GM18517 (cell line): ENCODE measurements at regions not wholly inside any gene's neighbourhood (a gene's known extent, or its start where the extent isn't known, plus 50 kb on each side); places are given as distances from the start of the nearest gene placed in this dataset.
"Not testable (repeated sequence)": the region's sequence is repeated elsewhere in the genome, so short reads cannot be mapped to it uniquely, and the experiment has no call there.

Experiments
- ATAC-seq: cut with Tn5 transposase; IDR thresholded peaks from one replicate; pipeline ENCODE4 v1.9.1; 2021; ENCODE audit warnings: mild to moderate bottlenecking, moderate library complexity; ENCODE audit not compliant: unreplicated experiment

- no peak for ATAC-seq
These were observed 127.2 kb upstream of the IER5L start for GRCh38 chr9:129305246-129305645.

- no peak for ATAC-seq
These were observed 123.9 kb upstream of the IER5L start for GRCh38 chr9:129301941-129302340.

- not testable (repeated sequence) for ATAC-seq
These were observed 118.1 kb upstream of the IER5L start for GRCh38 chr9:129296195-129296594.

DNA sequence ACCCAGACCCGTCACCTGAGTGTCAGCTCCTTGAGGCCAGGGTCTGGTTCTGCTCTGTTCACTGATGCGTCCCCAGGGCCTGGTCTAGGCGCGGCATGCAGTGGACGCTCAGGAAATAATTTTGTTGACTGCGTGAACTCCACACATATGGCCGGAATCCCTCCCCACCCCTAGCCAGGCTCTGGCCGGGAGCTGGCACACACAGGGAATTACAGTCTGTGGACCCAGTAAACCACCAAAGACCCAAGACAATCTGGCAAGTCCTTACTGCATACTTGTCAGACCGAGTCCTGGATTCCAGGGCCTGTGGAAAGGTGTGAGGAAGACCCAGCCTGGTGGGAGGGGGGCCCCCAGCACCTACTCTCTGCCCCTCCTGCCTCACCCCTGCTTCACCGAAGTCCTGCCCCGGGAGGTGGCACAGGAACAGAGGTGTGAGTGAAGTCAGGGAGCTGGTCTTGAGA is 113.0 kb upstream of the IER5L start:
- ATAC-seq = no peak

- ATAC-seq = no peak
These were observed 112.5 kb upstream of the IER5L start for GRCh38 chr9:129290606-129291005.

- ATAC-seq = no peak
These were observed 111.8 kb upstream of the IER5L start for GRCh38 chr9:129289883-129290282.

DNA sequence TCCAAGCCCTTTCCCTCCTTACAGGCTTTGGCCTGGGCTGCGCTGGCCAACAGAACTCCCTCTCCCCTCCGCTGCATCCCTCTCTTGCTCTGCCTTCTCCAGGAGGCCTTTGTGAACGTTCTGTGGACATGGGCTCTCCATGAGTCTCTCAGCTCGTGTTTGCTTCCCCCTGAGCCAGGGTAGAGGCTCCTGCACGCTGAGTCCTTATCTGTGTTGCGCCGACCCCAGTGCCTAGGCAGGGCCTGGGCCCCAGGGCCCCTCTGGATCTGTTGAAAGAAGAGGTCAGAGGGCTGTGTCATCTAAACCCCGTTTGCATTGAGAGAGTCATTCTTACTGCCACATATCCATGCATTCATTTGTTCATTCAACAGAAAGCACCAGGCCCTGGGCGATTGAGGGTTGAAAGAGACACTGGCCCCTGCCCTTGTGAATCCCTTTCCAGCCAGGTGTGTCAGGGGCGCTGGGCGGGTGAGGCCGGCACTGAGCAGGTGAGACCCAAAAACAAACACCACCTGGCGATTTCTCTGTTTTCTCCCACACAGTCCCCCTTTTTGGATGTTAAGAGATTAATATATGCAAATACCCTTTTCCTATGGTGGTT is 111.2 kb upstream of the IER5L start:
- ATAC-seq = no peak

DNA sequence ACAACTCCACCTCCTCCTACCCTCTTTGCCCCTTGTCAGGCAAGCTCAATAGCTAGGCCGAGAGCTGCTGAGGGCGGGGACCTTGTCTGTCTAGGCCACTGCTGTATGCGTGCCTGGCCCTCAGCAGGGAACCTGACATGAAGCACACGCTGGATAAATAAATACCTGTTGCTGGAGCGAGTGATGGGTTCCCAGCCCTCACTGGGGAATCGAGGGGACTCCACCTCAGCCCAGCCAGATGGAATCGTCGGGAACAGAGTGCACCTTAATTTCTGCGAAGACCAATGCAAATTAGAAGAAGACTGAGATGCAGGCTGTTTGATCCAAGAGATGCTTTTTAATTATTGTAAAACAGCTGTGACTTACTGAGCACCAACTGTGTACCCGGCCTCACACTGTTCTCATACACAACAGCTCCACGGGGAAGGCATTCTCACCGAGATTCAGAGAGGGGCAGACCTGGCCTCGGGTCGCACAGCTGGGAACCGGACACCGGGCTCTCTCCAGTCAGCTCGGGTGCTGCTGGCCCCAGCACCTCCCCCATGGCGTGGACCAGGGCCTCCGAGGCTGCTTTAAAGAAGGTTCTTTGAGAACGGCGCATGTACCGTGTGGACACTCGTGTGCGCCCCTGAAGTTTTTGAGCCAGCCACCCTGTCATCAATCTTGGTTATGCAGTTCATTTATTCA is 109.7 kb upstream of the IER5L start:
- no peak for ATAC-seq

GRCh38 chr9:129285979-129286772 is 108.1 kb upstream of the IER5L start:
- no peak for ATAC-seq

- no peak for ATAC-seq
These were observed 107.3 kb upstream of the IER5L start for GRCh38 chr9:129285382-129285781.

DNA sequence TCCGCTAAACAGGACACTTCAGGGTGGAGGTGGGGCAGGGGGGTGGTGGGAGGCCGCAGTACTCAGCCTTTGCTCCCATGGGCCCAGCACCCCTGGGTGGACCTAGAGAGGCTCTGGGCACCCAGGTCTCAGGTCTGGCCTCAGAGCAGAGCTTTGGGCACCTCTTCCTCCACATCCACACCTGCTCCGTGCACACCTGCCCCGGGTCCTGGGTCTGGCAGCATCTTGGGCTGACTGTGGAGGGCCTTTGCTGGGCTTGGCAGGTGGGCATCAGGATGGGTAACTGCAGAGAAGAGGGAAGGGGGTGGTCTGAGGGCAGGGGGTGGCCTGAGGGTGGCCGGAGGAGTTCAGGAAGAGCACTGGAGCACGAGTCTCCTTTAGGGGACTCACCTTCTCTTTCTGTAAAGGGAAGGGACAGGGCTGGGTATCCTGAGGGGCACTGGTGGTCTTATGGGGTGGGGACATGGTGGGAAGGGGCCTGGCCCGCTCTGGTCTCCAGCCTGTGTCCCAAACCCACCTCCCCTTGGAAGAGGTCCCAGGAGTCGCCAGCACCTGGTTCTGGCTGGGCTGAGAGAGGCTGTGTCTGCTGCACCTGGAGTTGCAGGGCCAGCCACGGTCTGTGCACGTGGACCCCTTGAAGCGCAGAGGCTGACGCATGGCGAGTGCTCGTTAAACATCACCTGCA is 106.7 kb upstream of the IER5L start:
- ATAC-seq = no peak

DNA sequence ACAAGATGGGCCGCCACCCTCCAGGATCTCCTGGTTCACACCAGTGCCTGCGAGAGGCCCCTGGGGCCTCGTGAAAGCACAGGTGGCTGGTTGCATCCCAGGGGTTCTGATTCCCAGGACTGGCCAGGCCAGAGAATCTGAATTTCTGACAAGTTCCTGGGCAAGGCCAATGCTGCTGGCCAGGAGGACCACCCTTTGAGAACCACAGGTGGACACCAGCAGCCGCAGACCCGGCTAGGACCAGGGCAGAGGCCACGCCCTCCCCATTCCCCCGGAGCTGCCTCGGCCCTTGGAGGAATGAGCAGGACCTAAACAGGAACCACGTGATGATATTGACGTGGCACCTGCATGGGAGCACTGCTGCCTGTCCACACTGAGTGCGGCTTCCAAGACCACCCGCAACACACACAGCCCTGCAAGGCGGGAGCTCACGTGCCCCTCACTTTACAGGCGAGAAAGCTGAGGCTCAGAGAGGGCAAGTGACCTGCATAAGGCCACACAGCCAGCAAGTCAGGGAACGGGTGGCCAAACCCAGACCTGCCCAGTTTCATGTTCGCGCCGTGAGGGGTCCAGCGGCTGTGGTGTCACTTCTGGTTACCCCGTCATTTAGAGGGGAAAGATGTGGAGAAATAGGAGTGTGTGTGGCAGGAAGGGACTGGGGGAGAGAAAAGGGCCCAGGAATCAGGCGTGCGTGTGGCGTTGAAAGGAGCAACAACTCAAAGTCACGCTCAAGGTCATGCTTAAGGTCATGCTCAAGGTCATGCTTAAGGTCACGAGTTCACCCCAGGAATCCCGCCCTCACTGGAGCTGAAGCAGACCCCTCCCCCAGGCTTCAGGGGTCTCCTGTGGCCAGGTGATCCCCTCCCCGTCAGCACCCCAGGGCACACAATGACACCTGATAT is 105.9 kb upstream of the IER5L start:
- ATAC-seq = no peak

DNA sequence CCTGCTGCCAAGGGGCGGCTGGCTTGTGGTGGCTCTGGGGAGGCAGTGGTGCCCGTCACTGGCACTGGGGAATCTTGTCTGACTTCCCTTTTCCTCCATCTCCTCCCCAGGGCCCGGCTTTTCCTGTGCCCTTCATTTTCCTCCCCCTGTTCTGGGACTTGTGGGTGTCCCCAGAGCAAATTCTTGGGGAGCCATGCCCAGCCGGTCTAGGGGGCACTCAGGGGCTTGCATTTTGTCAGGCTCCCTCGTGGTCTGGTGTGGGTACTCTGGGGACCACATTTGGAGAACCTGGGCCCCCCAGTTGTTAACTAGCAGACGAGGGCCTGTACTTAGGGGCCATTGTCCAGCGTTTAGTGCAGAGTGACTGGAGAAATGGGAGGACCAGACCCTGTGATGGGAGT is 105.2 kb upstream of the IER5L start:
- no peak for ATAC-seq

DNA sequence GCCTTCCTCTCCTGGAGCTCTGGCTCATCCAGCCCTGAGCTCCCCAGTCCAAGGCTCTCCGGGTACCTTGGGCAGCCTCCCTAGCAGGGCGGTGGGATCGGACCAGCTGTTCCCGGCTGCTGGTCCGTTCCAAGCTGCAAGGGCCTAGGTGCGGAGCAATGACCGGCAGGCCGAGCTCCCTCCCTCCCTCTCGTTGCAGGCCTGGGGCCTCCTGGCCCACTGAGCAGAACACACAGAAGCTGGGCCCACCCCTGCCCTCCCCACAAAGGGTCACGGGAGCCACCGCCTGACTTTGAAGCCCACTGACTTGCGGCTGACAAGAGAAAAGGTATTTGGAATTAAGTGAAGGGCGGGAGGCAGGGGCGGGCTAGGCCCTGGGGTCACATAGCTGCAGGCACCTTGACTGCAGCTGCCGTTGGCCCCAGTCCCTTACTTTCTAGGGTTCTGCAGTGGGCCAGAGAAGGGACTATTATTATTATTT is 104.7 kb upstream of the IER5L start:
- ATAC-seq = no peak

- ATAC-seq = no peak
These were observed 104.2 kb upstream of the IER5L start for GRCh38 chr9:129282272-129282671.

DNA sequence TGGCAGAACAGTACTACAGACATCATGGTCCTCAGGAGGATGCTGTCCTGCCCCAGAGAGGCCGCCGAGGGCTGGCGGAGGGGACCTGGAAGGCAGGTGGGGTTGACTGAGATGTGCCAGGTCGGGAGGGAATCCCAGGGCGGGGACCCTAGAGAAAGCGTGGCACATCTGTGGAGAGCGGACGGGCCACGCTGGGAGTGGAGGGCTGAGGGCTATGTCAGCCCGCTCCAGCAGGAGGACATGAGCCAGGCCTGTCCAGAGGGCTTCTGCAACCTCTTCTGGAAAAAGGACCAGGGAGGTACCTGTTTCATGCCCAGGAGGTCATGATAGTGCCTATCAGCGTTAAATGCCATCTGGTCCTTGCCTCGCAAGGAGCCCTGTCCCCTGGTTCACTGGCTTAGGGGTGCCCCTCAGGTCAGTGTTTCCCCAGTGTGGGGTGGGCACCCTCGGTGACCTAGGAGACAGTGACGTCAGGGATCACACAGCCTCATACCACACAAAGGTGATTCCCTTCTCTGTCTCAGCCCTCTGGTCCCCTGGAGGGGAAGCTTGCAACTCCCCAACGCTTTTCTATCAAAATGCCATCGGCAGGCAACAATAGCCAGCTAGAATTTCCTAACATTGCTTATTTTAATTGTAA is 103.6 kb upstream of the IER5L start:
- no peak for ATAC-seq

- no peak for ATAC-seq
These were observed 102.7 kb upstream of the IER5L start for GRCh38 chr9:129280623-129281271.

DNA sequence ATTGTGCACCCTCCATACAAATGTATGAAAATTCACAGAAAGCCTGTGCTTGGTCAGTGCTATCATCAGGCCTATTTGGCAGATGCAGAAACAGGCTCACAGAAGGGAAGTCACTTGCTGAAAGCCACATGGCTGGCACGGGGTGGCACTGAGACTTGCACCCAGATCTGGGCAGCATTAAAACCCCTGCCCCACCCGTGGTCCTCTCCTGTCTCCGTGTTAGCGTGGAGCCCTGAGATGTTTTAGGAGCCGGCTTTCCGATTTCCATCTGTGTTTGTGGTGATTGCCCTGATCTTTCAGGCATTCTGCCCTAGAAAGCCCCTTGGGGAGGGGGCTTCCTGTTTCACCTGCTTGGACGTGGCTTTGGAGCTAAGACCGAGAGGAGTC is 102.2 kb upstream of the IER5L start:
- no peak for ATAC-seq
